NB4 (cell line): ENCODE measurements at regions not wholly inside any gene's neighbourhood (a gene's known extent, or its start where the extent isn't known, plus 50 kb on each side); places are given as distances from the start of the nearest gene placed in this dataset.

Experiments used
- MYC ChIP-seq: IDR thresholded peaks from 2 replicates; pipeline ENCODE4 v1.6.1; 2011; ENCODE audit warnings: low read depth, low read length
- TF ChIP-seq, protein P1 (sequence below): IDR thresholded peaks from one replicate; pipeline ENCODE4 v1.5.1; 2012; ENCODE audit warnings: low read depth, low read length
- TF ChIP-seq, protein P2 (sequence below): IDR thresholded peaks from 2 replicates; pipeline ENCODE4 v1.6.1; 2011; ENCODE audit warnings: low read depth, low read length

DNA sequence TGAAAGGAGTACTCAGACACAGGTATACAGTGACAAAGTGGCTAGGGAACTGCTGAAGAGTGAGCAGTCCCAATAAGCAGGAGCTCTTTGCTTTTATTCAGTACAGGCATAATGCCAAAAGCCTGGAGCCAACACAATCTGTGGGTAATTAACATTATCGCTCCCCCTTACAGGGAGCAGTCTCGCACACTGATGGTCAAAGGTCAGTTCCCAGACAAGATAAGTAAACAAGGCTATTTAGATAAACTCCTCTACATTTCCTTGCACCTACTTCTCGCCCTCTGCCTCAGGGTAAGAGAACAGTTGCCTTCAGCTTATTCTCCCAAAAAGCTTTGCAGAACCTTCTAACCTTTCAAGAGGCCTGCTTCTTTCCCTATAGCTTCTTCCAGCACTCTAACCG, 73.9 kb upstream of the TAF9B start:
- TF ChIP-seq, protein P1, sequence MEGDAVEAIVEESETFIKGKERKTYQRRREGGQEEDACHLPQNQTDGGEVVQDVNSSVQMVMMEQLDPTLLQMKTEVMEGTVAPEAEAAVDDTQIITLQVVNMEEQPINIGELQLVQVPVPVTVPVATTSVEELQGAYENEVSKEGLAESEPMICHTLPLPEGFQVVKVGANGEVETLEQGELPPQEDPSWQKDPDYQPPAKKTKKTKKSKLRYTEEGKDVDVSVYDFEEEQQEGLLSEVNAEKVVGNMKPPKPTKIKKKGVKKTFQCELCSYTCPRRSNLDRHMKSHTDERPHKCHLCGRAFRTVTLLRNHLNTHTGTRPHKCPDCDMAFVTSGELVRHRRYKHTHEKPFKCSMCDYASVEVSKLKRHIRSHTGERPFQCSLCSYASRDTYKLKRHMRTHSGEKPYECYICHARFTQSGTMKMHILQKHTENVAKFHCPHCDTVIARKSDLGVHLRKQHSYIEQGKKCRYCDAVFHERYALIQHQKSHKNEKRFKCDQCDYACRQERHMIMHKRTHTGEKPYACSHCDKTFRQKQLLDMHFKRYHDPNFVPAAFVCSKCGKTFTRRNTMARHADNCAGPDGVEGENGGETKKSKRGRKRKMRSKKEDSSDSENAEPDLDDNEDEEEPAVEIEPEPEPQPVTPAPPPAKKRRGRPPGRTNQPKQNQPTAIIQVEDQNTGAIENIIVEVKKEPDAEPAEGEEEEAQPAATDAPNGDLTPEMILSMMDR: no peak
- TF ChIP-seq, protein P2, sequence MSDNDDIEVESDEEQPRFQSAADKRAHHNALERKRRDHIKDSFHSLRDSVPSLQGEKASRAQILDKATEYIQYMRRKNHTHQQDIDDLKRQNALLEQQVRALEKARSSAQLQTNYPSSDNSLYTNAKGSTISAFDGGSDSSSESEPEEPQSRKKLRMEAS: no peak
- TF ChIP-seq MYC: no peak
